ENCODE measurements at regions not wholly inside any gene's neighbourhood (a gene's known extent, or its start where the extent isn't known, plus 50 kb on each side); places are given as distances from the start of the nearest gene placed in this dataset.

GRCh38 chr4:19152264-19152663, 1099.4 kb upstream of the SLIT2 start:
- no peak for DNase-seq (ENCODE audit: low read depth in 2 of 2)

- no peak for DNase-seq (ENCODE audit: low read depth in 2 of 2)
Observed at GRCh38 chr4:19151684-19152083, 1100.0 kb upstream of the SLIT2 start.

- no peak for DNase-seq (ENCODE audit: low read depth in 2 of 2)
Observed at GRCh38 chr4:19146038-19146437, 1105.7 kb upstream of the SLIT2 start.

- no peak for DNase-seq (ENCODE audit: low read depth in 2 of 2)
Observed at GRCh38 chr4:19135895-19136633, 1114.5 kb upstream of the LCORL start.

GRCh38 chr4:19134685-19135084, 1113.1 kb upstream of the LCORL start:
- DNase-seq (ENCODE audit: low read depth in 2 of 2) = no peak

- DNase-seq (ENCODE audit: low read depth in 2 of 2) = no peak
Observed at GRCh38 chr4:19133315-19133714, 1111.8 kb upstream of the LCORL start.

GRCh38 chr4:19130866-19131265, 1109.3 kb upstream of the LCORL start:
- DNase-seq (ENCODE audit: low read depth in 2 of 2) = no peak

- no peak for DNase-seq (ENCODE audit: low read depth in 2 of 2)
Observed at GRCh38 chr4:19128176-19128575, 1106.6 kb upstream of the LCORL start.

GRCh38 chr4:19126903-19127302, 1105.3 kb upstream of the LCORL start:
- no peak for DNase-seq (ENCODE audit: low read depth in 2 of 2)

- DNase-seq (ENCODE audit: low read depth in 2 of 2) = no peak
Observed at GRCh38 chr4:19123681-19124080, 1102.1 kb upstream of the LCORL start.

- no peak for DNase-seq (ENCODE audit: low read depth in 2 of 2)
Observed at GRCh38 chr4:19119904-19120560, 1098.5 kb upstream of the LCORL start.

GRCh38 chr4:19117022-19117421, 1095.5 kb upstream of the LCORL start:
- DNase-seq (ENCODE audit: low read depth in 2 of 2) = no peak

- DNase-seq (ENCODE audit: low read depth in 2 of 2) = no peak
Observed at GRCh38 chr4:19104176-19104575, 1082.6 kb upstream of the LCORL start.

- no peak for DNase-seq (ENCODE audit: low read depth in 2 of 2)
Observed at GRCh38 chr4:19095491-19096046, 1074.0 kb upstream of the LCORL start.

- DNase-seq (ENCODE audit: low read depth in 2 of 2) = no peak
Observed at GRCh38 chr4:19093951-19094350, 1072.4 kb upstream of the LCORL start.

GRCh38 chr4:19092797-19093196, 1071.2 kb upstream of the LCORL start:
- no peak for DNase-seq (ENCODE audit: low read depth in 2 of 2)

GRCh38 chr4:19074036-19074435, 1052.5 kb upstream of the LCORL start:
- no peak for DNase-seq (ENCODE audit: low read depth in 2 of 2)

- no peak for DNase-seq (ENCODE audit: low read depth in 2 of 2)
Observed at GRCh38 chr4:19063662-19064061, 1042.1 kb upstream of the LCORL start.

- DNase-seq (ENCODE audit: low read depth in 2 of 2) = no peak
Observed at GRCh38 chr4:19054916-19055315, 1033.4 kb upstream of the LCORL start.

GRCh38 chr4:19051831-19052230, 1030.3 kb upstream of the LCORL start:
- no peak for DNase-seq (ENCODE audit: low read depth in 2 of 2)

- DNase-seq (ENCODE audit: low read depth in 2 of 2) = no peak
Observed at GRCh38 chr4:19047279-19047880, 1025.8 kb upstream of the LCORL start.

GRCh38 chr4:19039816-19040215, 1018.3 kb upstream of the LCORL start:
- DNase-seq (ENCODE audit: low read depth in 2 of 2) = no peak

GRCh38 chr4:19038231-19038630, 1016.7 kb upstream of the LCORL start:
- DNase-seq (ENCODE audit: low read depth in 2 of 2) = no peak

Data from stimulated activated CD4-positive, alpha-beta T cell treated with anti-CD3 and anti-CD28 coated beads, Interleukin-1b, Interleukin-23, amount 100 ng/mL, for 4 hours (primary cell).